RWPE1 (cell line): ENCODE measurements at regions not wholly inside any gene's neighbourhood (a gene's known extent, or its start where the extent isn't known, plus 50 kb on each side); places are given as distances from the start of the nearest gene placed in this dataset.

ENCODE experiments used
- CTCF ChIA-PET: fragments of 350-600 bp; sonication (Branson Sonifier 250); formaldehyde crosslinking; extraction: SDS; loops from one replicate; lab custom pipeline; 2021; lab: Yijun Ruan, JAX
- POLR2A ChIA-PET: fragments of 400-600 bp; formaldehyde crosslinking; extraction: SDS; loops from one replicate; lab custom pipeline; 2020; ENCODE audit warnings: antibody characterized with exemption; ENCODE audit not compliant: low non-redundant PET; lab: Yijun Ruan, JAX
- DNase-seq: peaks from one replicate; pipeline ENCODE4 v3.0.0; 2012; ENCODE audit warnings: low spot score
- H3K27ac ChIP-seq: fragments of 450-650 bp; 2 replicates; pipeline ENCODE4 v1.5.1; 2017
- CTCF ChIP-seq: fragments of 450-650 bp; conservative IDR thresholded peaks from 2 replicates; pipeline ENCODE4 v1.5.1; 2017; ENCODE audit warnings: low read depth, mild to moderate bottlenecking

- POLR2A ChIA-PET, result no interaction called here
- CTCF ChIA-PET, result no interaction called here
- no peak for DNase-seq
- TF ChIP-seq CTCF, result no peak
- H3K27ac ChIP-seq, result no peak overlapping the region
Observed at GRCh38 chr5:106417566-106417965, 1253.2 kb downstream of the EFNA5 start.

- no peak overlapping the region for H3K27ac ChIP-seq
- TF ChIP-seq CTCF, result no peak
- no peak for DNase-seq
- ChIA-PET CTCF (no interaction called here), POLR2A (no interaction called here)
Observed at GRCh38 chr5:106417163-106417562, 1253.6 kb downstream of the EFNA5 start.

- ChIA-PET CTCF (no interaction called here), POLR2A (no interaction called here)
- no peak for TF ChIP-seq CTCF
- no peak overlapping the region for H3K27ac ChIP-seq
- peak; percentile 33 for DNase-seq
Observed at GRCh38 chr5:106415541-106415940, 1255.2 kb downstream of the EFNA5 start.

DNA sequence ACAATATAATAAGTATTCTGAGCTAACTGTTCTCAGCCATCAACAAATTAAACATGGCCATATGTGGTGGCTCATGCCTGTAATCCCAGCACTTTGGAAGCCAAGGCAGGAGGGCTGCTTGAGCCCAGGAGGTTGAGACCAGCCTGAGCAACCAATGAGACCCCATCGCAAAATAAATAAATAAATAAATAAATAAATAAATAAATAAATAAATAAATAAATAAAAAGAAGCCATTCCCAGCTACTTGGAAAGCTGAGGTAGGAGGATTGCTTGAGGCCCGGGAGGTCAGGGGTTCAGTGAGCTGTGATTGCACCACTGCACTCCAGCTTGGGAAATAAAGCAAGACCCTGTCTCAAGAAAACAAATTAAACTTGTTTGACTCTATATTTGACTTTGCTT is 1256.4 kb downstream of the EFNA5 start:
- TF ChIP-seq CTCF, result no peak
- no peak for DNase-seq
- ChIA-PET POLR2A (no interaction called here), CTCF (no interaction called here)
- H3K27ac ChIP-seq, result no peak overlapping the region

- POLR2A ChIA-PET, result no interaction called here
- no peak overlapping the region for H3K27ac ChIP-seq
- CTCF ChIA-PET, result no interaction called here
- no peak for DNase-seq
- TF ChIP-seq CTCF, result no peak
Observed at GRCh38 chr5:106412606-106413005, 1258.1 kb downstream of the EFNA5 start.

DNA sequence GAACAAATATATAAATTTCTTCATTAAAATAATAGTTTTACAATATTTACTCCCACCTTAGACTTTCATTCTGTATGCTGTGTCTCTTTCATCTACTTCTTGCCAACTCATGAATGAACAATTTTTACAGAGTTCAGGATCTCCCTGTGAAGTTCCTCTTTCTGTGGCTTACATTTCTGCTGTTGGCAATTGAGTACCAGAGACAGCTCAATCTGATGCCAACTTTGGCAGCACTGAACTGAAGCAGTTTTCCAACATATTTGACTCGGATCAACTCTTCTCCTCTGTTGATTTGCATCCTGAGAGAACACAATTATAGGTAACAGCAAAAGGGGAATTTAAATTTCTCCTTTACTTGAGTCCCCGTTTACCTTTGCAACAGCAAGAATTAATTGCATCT is 1262.2 kb downstream of the EFNA5 start:
- no peak for DNase-seq
- no peak for TF ChIP-seq CTCF
- ChIA-PET CTCF (no interaction called here), POLR2A (no interaction called here)
- no peak overlapping the region for H3K27ac ChIP-seq

DNA sequence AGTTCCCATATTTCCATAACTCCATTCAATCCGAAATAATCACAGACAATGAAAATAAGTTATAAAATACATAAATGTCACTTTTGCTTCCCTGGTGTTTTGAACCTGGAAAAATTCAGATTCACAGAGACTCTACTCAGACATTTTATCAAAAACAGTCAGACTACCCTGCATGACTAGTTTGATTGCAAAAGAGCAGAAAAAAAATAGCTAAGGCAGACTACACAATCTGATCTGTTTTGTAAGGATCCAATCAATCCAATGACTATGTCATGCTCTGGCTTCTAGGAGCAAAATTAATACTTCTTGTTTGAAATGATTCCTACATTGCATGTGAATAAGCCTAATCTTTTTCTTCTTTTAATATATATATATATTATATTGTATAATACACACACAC is 1262.6 kb downstream of the EFNA5 start:
- DNase-seq, result no peak
- H3K27ac ChIP-seq, result no peak overlapping the region
- POLR2A ChIA-PET, result no interaction called here
- CTCF ChIA-PET, result no interaction called here
- no peak for TF ChIP-seq CTCF
